ENCODE measurements at regions not wholly inside any gene's neighbourhood (a gene's known extent, or its start where the extent isn't known, plus 50 kb on each side); places are given as distances from the start of the nearest gene placed in this dataset.

GRCh38 chr18:30439174-30439573, 603.4 kb downstream of the DSC3 start:
- TF ChIP-seq CEBPB (IDR thresholded peaks at IDR 0.05; ENCODE audit: low read depth, low read length) (no peak), POLR2A (IDR thresholded peaks at IDR 0.05; ENCODE audit: control extremely low read depth in 1 of 2, low read depth in 2 of 2, low read length in 2 of 2) (no peak), HDAC6 (IDR thresholded peaks at IDR 0.05; ENCODE audit: low read depth, low read length) (no peak)
